ENCODE measurements at regions not wholly inside any gene's neighbourhood (a gene's known extent, or its start where the extent isn't known, plus 50 kb on each side); places are given as distances from the start of the nearest gene placed in this dataset.

GRCh38 chr5:7210549-7210948 is 185.4 kb upstream of the ADCY2 start:
- 86% methylated on average over 2 of the region's 2 CpGs for WGBS (ENCODE audit: insufficient coverage)
- H3K27me3 ChIP-seq (ENCODE audit: control insufficient read depth in 2 of 2, insufficient read depth in 2 of 2, low read length in 2 of 2): no peaks in the 10 kb centered on the region
- intact Hi-C loops (cut with micrococcal nuclease): no loop called here
- no peak for TF ChIP-seq CTCF (IDR thresholded peaks at IDR 0.05)
- H3K27ac ChIP-seq (ENCODE audit: low read depth in 1 of 2, low read length in 2 of 2): no peak overlapping the region
- no peaks in the 10 kb centered on the region for H4K20me1 ChIP-seq (ENCODE audit: insufficient read depth, low read length)
- Mint-ChIP-seq H3K4me1 (no peaks in the 10 kb centered on the region), H3K36me3 (no peaks in the 10 kb centered on the region), H3K4me3 (no peak overlapping the region), H3K9me3 (peaks cover 8 to 20% (median 13%) of the 10 kb centered on the region in 7 donors), H3K27ac (no peak overlapping the region), H3K27me3 (ENCODE audit: low read depth in 3 of 3) (peaks cover 0 to 2% (median 0%) of the 10 kb centered on the region in 3 donors)
- H3K79me2 ChIP-seq (ENCODE audit: insufficient read depth, low read length): no peaks in the 10 kb centered on the region
- H3K9ac ChIP-seq (ENCODE audit: insufficient read depth, low read length, poor library complexity, severe bottlenecking): no peak overlapping the region
- H3K4me2 ChIP-seq (replicated peaks; ENCODE audit: extremely low read depth, low read length, poor library complexity, severe bottlenecking): no peak overlapping the region
- no peaks in the 10 kb centered on the region for H3K36me3 ChIP-seq (replicated peaks in 1 of 2; ENCODE audit: control insufficient read depth in 1 of 2, insufficient read depth in 2 of 2, low read length in 2 of 2)
- H3K4me3 ChIP-seq (replicated peaks in 1 of 3; ENCODE audit: low read depth in 2 of 3, low read length in 3 of 3): no peak overlapping the region
- DNase-seq: no peak
- peaks cover 0 to 12% of the 10 kb centered on the region in 2 donors for H3K9me3 ChIP-seq (replicated peaks in 1 of 2; ENCODE audit: control insufficient read depth in 1 of 2, insufficient read depth in 1 of 2, low read length in 2 of 2)
- no peaks in the 10 kb centered on the region for H3K4me1 ChIP-seq (ENCODE audit: control insufficient read depth in 1 of 2, insufficient read depth in 2 of 2, low read length in 2 of 2)
- H2AFZ ChIP-seq (ENCODE audit: insufficient read depth, low read depth, low read length, poor library complexity, severe bottlenecking): no peak overlapping the region

GRCh38 chr5:7213525-7213924 is 182.4 kb upstream of the ADCY2 start:
- Histone ChIP-seq H3K9ac (ENCODE audit: insufficient read depth, low read length, poor library complexity, severe bottlenecking) (no peak overlapping the region), H3K9me3 (replicated peaks in 1 of 2; ENCODE audit: control insufficient read depth in 1 of 2, insufficient read depth in 1 of 2, low read length in 2 of 2) (peaks cover 0 to 2% of the 10 kb centered on the region in 2 donors), H3K4me3 (replicated peaks in 1 of 3; ENCODE audit: low read depth in 2 of 3, low read length in 3 of 3) (no peak overlapping the region), H3K27me3 (ENCODE audit: control insufficient read depth in 2 of 2, insufficient read depth in 2 of 2, low read length in 2 of 2) (no peaks in the 10 kb centered on the region), H3K4me1 (ENCODE audit: control insufficient read depth in 1 of 2, insufficient read depth in 2 of 2, low read length in 2 of 2) (no peaks in the 10 kb centered on the region), H4K20me1 (ENCODE audit: insufficient read depth, low read length) (no peaks in the 10 kb centered on the region), H3K79me2 (ENCODE audit: insufficient read depth, low read length) (no peaks in the 10 kb centered on the region), H3K27ac (ENCODE audit: low read depth in 1 of 2, low read length in 2 of 2) (no peak overlapping the region), H2AFZ (ENCODE audit: insufficient read depth, low read depth, low read length, poor library complexity, severe bottlenecking) (no peak overlapping the region), H3K36me3 (replicated peaks in 1 of 2; ENCODE audit: control insufficient read depth in 1 of 2, insufficient read depth in 2 of 2, low read length in 2 of 2) (no peaks in the 10 kb centered on the region), H3K4me2 (replicated peaks; ENCODE audit: extremely low read depth, low read length, poor library complexity, severe bottlenecking) (no peak overlapping the region)
- Mint-ChIP-seq H3K27me3 (ENCODE audit: low read depth in 3 of 3) (peaks cover 0 to 1% (median 0%) of the 10 kb centered on the region in 3 donors), H3K9me3 (peaks cover 0 to 9% (median 6%) of the 10 kb centered on the region in 7 donors), H3K27ac (peak overlapping the region in 1 of 7 donors; percentile 11), H3K4me1 (no peaks in the 10 kb centered on the region), H3K4me3 (no peak overlapping the region), H3K36me3 (no peaks in the 10 kb centered on the region)
- no peak for DNase-seq
- intact Hi-C loops (cut with micrococcal nuclease): no loop called here
- no CpG with 5 or more reads among the region's 5 CpGs for WGBS (ENCODE audit: insufficient coverage)
- no peak for TF ChIP-seq CTCF (IDR thresholded peaks at IDR 0.05)
